DND-41 (cell line): ENCODE measurements at regions not wholly inside any gene's neighbourhood (a gene's known extent, or its start where the extent isn't known, plus 50 kb on each side); places are given as distances from the start of the nearest gene placed in this dataset.
"Not testable (repeated sequence)": the region's sequence is repeated elsewhere in the genome, so short reads cannot be mapped to it uniquely, and the experiment has no call there.

Experiments used
- EZH2 ChIP-seq: IDR thresholded peaks from 3 replicates; pipeline ENCODE4 v1.6.1; 2012; ENCODE audit warnings: borderline replicate concordance, low read depth, mild to moderate bottlenecking, moderate library complexity, low read length, inconsistent platforms; ENCODE audit not compliant: severe bottlenecking
- TF ChIP-seq, protein P1 (sequence below): IDR thresholded peaks from 2 replicates; pipeline ENCODE4 v1.5.1; 2012; ENCODE audit warnings: borderline replicate concordance, low read length, moderate library complexity, mild to moderate bottlenecking; ENCODE audit not compliant: poor library complexity, severe bottlenecking; ENCODE audit errors: extremely low read depth

DNA sequence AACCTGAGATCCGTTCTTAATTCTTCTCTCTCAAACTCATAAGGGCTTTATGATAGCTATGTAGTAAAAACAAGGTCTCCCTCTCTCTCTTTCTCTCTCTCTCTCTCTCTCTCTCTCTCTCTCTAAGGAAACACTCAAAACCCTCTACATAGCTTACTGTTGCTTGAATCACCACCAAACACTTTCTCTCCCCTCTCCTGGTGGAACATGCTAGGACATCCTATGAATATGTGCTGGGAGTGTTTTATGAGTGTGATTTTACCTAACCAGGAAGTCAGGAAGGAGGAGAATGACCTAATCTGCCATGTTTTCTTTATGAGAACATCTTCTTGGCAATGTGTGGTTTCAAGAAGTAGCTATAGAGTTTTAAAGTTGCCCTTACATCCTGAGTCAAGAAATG lies 844.6 kb downstream of the TTLL7 start:
- TF ChIP-seq, protein P1, sequence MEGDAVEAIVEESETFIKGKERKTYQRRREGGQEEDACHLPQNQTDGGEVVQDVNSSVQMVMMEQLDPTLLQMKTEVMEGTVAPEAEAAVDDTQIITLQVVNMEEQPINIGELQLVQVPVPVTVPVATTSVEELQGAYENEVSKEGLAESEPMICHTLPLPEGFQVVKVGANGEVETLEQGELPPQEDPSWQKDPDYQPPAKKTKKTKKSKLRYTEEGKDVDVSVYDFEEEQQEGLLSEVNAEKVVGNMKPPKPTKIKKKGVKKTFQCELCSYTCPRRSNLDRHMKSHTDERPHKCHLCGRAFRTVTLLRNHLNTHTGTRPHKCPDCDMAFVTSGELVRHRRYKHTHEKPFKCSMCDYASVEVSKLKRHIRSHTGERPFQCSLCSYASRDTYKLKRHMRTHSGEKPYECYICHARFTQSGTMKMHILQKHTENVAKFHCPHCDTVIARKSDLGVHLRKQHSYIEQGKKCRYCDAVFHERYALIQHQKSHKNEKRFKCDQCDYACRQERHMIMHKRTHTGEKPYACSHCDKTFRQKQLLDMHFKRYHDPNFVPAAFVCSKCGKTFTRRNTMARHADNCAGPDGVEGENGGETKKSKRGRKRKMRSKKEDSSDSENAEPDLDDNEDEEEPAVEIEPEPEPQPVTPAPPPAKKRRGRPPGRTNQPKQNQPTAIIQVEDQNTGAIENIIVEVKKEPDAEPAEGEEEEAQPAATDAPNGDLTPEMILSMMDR, result not testable (repeated sequence)
- not testable (repeated sequence) for TF ChIP-seq EZH2
